ENCODE measurements at regions not wholly inside any gene's neighbourhood (a gene's known extent, or its start where the extent isn't known, plus 50 kb on each side); places are given as distances from the start of the nearest gene placed in this dataset.
"Not testable (repeated sequence)": the region's sequence is repeated elsewhere in the genome, so short reads cannot be mapped to it uniquely, and the experiment has no call there.

GRCh38 chrX:34576864-34577263 is 80.2 kb downstream of the TMEM47 start:
- DNase-seq: no peak

- DNase-seq: no peak
Observed at GRCh38 chrX:34565981-34566380, 91.1 kb downstream of the TMEM47 start.

DNA sequence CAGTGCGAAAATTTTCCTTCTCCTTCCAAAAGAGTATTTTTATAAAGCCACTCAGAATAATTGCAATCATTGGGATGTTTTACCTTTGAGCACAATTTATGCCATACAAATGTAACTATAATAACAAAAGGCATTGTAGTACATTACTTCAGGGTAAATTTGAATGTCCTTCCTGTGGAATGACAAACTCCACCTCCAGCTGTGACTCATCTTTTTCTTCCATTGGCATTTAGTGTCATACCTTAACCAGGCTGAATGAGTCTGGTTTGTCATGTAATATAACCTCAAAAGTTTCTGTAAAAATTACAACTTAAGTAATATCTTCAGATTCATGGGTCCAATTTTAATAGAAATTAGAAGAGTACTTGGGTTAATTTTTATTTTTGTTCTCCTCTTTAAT is 93.3 kb downstream of the TMEM47 start:
- no peak for DNase-seq

DNA sequence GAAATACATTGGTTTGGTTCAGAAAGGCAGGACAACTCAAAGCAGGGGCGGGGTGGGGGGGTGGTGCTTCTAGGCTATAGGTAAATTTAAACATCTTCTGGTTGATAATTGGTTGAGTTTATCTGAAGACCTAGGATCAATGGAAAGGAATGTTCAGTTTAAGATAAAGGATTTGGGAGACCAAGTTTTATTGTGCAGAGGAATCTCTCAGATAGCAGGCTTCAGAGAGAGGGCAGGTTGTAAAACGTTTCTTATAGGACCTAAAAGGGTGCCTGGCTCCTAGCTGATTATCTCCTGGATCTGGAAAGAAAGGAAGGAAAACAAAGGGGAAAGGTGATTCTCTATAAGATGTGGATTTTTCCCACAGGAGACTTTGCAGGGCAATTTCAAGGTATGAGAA is 94.0 kb downstream of the TMEM47 start:
- DNase-seq: no peak

GRCh38 chrX:34562006-34562405 is 95.1 kb downstream of the TMEM47 start:
- DNase-seq: no peak

GRCh38 chrX:34560180-34560579 is 96.9 kb downstream of the TMEM47 start:
- no peak for DNase-seq

DNA sequence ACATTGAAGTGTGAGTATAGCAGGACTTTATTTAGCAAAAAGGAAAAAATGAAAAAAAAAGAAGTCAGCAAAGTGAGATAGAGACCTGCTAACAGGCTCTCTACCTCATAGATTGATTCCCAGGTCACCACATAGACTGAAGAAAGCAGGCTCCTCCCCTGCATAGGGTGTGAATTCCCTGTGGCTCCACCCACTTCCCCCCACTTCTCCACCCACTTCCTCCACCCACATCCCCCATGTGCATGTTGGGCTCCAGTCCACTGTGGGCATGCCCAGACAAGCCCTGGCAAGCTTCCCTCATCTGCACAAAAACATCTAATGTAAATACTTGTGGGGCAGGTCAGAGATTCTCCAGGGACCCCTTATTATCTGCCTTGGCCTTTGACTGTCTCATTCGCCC is 97.8 kb downstream of the TMEM47 start:
- DNase-seq: no peak

GRCh38 chrX:34557733-34558132 is 99.4 kb downstream of the TMEM47 start:
- no peak for DNase-seq

- DNase-seq: no peak
Observed at GRCh38 chrX:34555481-34555880, 101.6 kb downstream of the TMEM47 start.

DNA sequence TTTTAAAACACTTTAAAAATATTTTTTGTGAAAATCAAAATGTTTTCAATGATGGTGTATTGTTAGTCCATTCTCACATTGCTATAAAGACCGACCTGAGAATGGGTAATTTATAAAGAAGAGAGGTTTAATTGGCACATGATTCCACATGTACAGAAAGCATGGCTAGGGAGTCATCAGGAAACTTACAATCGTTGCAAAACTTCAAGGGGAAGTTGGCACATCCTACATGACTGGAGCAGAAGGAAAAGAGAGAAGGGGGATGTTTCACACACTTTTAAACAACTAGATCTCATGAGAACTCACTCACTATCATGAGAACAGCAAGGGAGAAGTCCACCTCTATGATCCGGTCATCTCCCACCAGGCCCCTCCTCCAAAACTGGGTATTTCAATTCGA is 110.7 kb downstream of the TMEM47 start:
- peak; percentile 1 for DNase-seq

DNA sequence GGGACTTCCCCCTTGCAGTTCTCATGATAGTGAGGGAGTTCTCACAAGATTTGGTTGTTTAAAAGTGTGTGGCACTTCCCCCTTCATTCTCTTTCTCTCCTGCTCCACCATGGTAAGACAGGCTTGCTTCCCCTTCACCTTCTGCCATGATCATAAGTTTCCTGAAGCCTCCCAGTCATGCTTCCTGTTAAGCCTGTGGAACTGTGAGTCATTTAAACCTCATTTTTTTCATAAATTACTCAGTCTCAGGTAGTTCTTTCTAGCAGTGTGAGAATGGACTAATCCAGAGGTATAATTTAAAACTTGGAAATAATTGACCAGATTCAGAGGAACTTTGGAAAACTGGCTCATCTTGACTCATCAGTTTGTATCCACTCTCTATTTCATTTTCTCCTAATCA is 129.0 kb downstream of the TMEM47 start:
- no peak for DNase-seq

DNA sequence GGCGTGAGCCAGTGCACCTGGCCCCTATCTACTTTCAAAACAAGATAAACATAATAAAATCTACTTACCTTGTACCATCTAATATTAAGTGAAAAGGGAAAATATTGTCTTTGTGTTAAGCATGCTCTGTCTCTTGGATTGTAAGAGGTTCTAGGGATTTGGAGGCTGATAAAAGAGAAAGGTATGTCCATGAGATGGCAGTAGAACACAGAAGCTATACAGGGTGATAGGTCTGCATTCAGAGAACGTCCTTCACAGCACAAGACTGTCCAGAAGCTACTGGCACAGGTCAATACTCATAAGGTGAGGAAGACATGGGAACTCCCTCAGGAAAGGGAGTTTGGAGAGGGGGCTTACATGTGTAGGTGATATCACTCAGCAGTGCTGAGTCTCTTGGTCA is 135.5 kb downstream of the TMEM47 start:
- no peak for DNase-seq

GRCh38 chrX:34509394-34509793 is 147.7 kb downstream of the TMEM47 start:
- DNase-seq: no peak

DNA sequence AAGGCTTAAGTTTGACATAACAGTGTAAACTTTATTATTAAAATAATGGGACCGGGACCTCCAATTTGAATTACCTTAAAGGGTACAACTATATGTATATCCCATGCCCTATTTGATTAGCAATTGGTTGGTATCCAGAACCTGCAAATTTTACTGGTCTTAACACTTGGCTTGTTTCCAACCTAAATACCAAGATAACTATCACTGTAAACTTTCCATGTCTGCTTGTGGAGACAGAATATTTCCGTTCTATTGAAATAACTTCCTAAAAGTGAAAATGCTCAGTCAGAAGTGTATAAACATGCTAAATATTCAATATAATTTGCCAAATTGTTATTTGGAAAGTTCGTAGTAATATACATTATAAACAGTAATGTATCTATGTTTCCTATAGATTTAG is 154.0 kb downstream of the TMEM47 start:
- DNase-seq: no peak

DNA sequence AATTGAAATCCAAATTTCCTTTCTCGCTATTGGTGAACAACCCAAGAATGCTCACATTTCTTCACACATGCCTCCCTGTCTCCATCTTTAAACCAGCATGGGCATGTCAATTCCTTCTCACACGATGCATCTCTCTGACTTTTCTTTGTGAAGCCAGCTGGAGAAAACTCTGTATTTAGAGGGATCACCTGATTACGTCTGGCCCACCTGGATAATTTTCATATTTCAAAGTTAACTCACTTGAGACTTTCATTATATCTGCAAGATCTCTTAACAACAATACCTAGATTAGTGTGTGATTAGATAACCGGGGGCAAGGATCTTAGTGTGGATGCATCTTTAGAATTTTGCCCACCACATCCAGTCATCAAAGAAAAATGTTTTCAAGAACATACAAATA is 164.0 kb downstream of the TMEM47 start:
- DNase-seq: no peak

GRCh38 chrX:34491126-34491525 is 166.0 kb downstream of the TMEM47 start:
- no peak for DNase-seq

DNA sequence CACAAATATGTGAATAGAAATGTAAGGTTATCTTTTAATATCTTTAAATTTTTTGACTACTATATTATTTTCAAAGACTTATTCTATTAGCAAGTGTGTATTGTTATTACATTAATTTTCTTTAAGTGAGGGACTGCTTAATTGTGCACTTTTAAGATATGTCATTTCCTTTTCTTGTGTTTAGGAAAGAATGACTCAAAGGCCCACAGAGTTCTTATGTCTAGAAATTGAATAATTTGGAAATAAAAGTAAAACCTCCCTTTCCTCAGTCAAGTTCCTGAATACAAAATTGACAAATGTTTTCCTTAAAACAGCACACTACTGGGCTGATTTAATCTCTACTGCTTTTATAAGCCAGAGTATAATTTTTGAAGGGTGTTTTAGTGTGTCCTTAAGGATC is 169.7 kb downstream of the TMEM47 start:
- no peak for DNase-seq

GRCh38 chrX:34483980-34484379 is 173.1 kb downstream of the TMEM47 start:
- DNase-seq: no peak

- DNase-seq: no peak
Observed at GRCh38 chrX:34470507-34470906, 186.6 kb downstream of the TMEM47 start.

DNA sequence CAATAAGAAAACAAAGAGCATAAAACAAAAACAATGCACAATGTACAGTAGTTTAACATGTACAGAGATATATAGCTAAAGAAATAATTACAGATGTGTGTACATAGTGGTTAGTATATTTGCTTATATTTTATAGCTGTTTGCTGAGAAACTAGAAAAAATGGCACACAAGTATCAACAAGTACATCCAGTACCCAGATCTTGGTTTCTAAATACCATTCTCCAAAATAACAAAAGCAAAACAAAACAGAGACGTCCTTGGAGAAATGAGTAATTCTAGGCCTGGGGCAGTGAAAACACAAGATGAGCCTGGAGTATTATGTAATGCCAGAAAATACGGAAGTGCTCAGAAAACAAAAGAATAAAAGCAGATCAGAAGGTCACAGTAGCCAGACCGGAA is 189.6 kb downstream of the TMEM47 start:
- no peak for DNase-seq

DNA sequence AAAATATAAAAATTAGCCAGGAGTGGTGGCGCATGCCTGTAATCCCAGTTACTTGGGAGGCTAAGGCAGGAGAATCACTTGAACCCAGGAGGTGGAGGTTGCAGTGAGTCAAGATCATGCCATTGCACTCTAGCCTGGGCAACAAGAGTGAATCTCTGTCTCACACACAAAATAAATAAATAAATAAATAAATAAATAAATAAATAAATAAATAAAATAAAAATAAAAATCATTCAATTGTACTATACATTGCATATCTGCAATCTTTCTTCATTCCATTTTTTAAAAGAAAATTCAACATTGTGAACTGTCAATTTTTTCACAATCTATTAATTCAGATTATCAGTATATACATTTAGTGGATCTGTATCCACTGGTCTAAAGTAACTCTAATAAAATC is 193.9 kb downstream of the TMEM47 start:
- not testable (repeated sequence) for DNase-seq

- not testable (repeated sequence) for DNase-seq
Observed at GRCh38 chrX:34457850-34458249, 199.2 kb downstream of the TMEM47 start.

DNA sequence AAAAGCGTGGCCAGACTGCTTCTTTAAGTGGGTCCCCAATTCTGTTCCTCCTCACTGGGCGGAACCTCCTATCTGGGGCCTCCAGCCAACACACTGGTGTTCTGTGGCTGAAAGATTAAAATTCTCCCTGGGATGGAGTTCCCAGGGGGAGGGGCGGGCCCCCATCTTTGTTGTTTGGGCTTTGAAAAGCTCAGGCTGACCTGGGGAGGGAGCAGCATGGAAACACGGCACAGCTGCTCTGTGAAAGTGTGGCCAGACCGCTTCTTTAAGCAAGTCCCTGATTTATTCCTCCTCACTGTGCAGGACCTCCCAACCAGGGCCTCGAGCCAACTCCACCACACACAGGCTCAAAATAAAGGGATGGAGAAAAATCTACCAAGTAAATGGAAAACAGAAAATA is 219.5 kb downstream of the TMEM47 start:
- DNase-seq: no peak

DNA sequence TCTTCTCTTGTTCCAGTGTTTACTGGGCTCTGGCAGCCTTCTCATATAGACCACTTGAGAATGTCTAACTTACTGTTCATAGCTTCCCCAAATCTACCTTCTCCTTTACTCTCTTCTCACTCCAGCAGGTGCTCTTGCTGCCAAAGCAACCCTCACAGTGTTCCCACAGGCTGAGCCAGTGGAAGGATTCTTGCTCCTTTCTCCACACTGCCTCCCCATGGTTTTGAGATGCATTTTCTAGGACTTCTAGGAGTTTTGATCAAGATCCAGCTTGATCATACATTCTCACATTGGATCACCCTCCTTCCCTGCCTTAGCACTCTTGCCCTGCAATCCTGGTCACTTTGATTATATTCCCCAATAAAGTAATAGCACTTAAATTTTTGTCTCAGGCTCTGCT is 230.8 kb downstream of the TMEM47 start:
- no peak for DNase-seq

DNA sequence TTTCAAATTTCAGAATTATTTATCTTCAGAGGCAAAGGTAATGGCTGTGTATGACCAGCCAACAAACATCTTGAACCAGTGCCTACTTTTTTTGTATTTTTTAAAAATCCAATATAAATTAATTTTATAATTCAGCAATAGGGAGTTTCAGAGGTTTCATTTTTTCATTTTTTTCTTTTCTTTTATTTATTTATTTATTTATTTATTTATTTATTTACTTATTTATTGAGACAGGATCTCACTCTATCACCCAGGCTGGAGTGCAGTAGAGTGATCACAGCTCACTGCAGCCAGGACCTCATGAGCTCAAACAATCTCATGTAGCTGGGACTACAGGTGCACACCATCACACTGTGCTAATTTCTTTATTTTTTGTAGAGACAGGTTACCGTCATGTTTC is 250.5 kb downstream of the TMEM47 start:
- no peak for DNase-seq

- no peak for DNase-seq
Observed at GRCh38 chrX:34404386-34405070, 252.6 kb downstream of the TMEM47 start.
